ENCODE measurements at regions not wholly inside any gene's neighbourhood (a gene's known extent, or its start where the extent isn't known, plus 50 kb on each side); places are given as distances from the start of the nearest gene placed in this dataset.
A peak's percentile ranks its signal among the peaks of the same experiment; 100 is the strongest.

DNA sequence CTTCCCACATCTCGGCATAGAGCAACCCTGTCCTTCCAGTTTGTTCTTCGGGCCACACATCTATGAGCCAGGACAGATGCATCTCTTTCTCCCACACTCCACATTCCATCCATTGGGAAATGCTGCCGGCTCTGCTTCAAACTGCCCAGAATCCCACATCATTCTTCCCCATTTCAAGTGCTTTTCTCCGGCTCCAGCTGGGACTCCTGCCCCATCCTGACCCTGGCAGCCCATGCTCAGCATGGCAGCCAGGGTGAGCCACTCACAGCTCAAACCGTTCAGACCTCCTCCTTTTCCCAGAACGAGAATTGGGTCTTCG, 132.8 kb upstream of the SDK2 start:
- H3K27ac ChIP-seq: no peak overlapping the region
- TF ChIP-seq EP300 (IDR thresholded peaks at IDR 0.05; ENCODE audit: low read depth) (no peak), CTCF (IDR thresholded peaks at IDR 0.05) (no peak), POLR2AphosphoS5 (IDR thresholded peaks at IDR 0.05) (no peak), POLR2A (IDR thresholded peaks at IDR 0.05) (no peak)
- no peaks in the 10 kb centered on the region for H3K4me1 ChIP-seq
- H3K36me3 ChIP-seq: no peaks in the 10 kb centered on the region
- 66 to 67% methylated on average over 3 to 7 of the region's 7 CpGs for WGBS, 2 donors (ENCODE audit: low coverage in 1 of 2)
- intact Hi-C loops (cut with DNase I; ENCODE audit: low total_unique reads) (no loop called here), in situ Hi-C loops (cut with MboI; ENCODE audit: low pct_ligation_motif_present in 1 of 4, low pct_unique_long_range_greater_than_20kb in 1 of 4, low sequenced_read_pairs in 3 of 4) (no loop called here)
- H3K4me3 ChIP-seq: no peak overlapping the region
- no peaks in the 10 kb centered on the region for H3K9me3 ChIP-seq
- DNase-seq: no peak
- peaks cover 13% of the 10 kb centered on the region for H3K27me3 ChIP-seq

GRCh38 chr17:73782231-73782630, 138.0 kb upstream of the SDK2 start:
- in situ Hi-C loops (cut with MboI; ENCODE audit: low pct_ligation_motif_present in 1 of 4, low pct_unique_long_range_greater_than_20kb in 1 of 4, low sequenced_read_pairs in 3 of 4) (no loop called here), intact Hi-C loops (cut with DNase I; ENCODE audit: low total_unique reads) (no loop called here)
- Histone ChIP-seq H3K27me3 (peaks cover 36% of the 10 kb centered on the region), H3K4me1 (peaks cover 0 to 15% (median 7%) of the 10 kb centered on the region in 4 donors), H3K36me3 (no peaks in the 10 kb centered on the region), H3K9me3 (no peaks in the 10 kb centered on the region), H3K27ac (no peak overlapping the region), H3K4me3 (no peak overlapping the region)
- no peak for DNase-seq
- WGBS, 2 donors (ENCODE audit: low coverage in 1 of 2): 13 to 32% methylated on average over 4 to 6 of the region's 6 CpGs
- TF ChIP-seq POLR2AphosphoS5 (IDR thresholded peaks at IDR 0.05) (no peak), CTCF (IDR thresholded peaks at IDR 0.05) (no peak), POLR2A (IDR thresholded peaks at IDR 0.05) (no peak), EP300 (IDR thresholded peaks at IDR 0.05; ENCODE audit: low read depth) (no peak)

- no peak overlapping the region for H3K4me3 ChIP-seq
- peak; percentile 36 for DNase-seq
- H3K36me3 ChIP-seq: no peaks in the 10 kb centered on the region
- WGBS, 2 donors (ENCODE audit: low coverage in 1 of 2): 0 to 46% methylated on average over 1 to 11 of the region's 11 CpGs
- H3K9me3 ChIP-seq: no peaks in the 10 kb centered on the region
- H3K27ac ChIP-seq: no peak overlapping the region
- H3K27me3 ChIP-seq: peaks cover 36% of the 10 kb centered on the region
- intact Hi-C loops (cut with DNase I; ENCODE audit: low total_unique reads) (no loop called here), in situ Hi-C loops (cut with MboI; ENCODE audit: low pct_ligation_motif_present in 1 of 4, low pct_unique_long_range_greater_than_20kb in 1 of 4, low sequenced_read_pairs in 3 of 4) (no loop called here)
- TF ChIP-seq EP300 (IDR thresholded peaks at IDR 0.05; ENCODE audit: low read depth) (no peak), CTCF (IDR thresholded peaks at IDR 0.05) (peak in 4 of 5 experiments; percentile 8 to 41 (median 22))
- H3K4me1 ChIP-seq: peaks cover 0 to 15% (median 7%) of the 10 kb centered on the region in 4 donors
Observed at GRCh38 chr17:73782641-73783381, 138.6 kb upstream of the SDK2 start.

DNA sequence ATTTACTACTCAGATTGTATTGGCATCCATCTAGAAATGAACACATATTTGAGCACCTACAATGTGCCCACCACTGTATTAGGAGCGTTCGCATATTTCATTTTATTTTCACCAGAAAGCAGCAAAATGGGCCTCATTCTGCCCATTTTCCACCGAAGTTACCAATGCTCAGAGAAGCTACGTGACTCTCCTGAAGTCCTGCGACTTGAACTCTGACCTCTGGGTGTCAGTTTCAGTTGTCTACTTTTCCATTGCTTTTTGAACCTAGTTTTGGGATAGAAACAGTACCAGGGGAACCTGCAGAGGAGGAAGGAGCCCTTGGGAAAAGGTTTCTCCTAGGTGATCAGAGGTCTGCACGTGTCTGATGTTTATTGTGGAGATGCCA, 139.1 kb upstream of the SDK2 start:
- intact Hi-C loops (cut with DNase I; ENCODE audit: low total_unique reads) (no loop called here), in situ Hi-C loops (cut with MboI; ENCODE audit: low pct_ligation_motif_present in 1 of 4, low pct_unique_long_range_greater_than_20kb in 1 of 4, low sequenced_read_pairs in 3 of 4) (no loop called here)
- H3K36me3 ChIP-seq: no peaks in the 10 kb centered on the region
- no peak overlapping the region for H3K4me3 ChIP-seq
- no peaks in the 10 kb centered on the region for H3K9me3 ChIP-seq
- no peak for DNase-seq
- 63 to 69% methylated on average over 5 to 6 of the region's 6 CpGs for WGBS, 2 donors (ENCODE audit: low coverage in 1 of 2)
- H3K4me1 ChIP-seq: peaks cover 0 to 15% (median 7%) of the 10 kb centered on the region in 4 donors
- H3K27me3 ChIP-seq: peaks cover 36% of the 10 kb centered on the region
- TF ChIP-seq CTCF (IDR thresholded peaks at IDR 0.05): no peak
- TF ChIP-seq POLR2A (IDR thresholded peaks at IDR 0.05): no peak
- TF ChIP-seq EP300 (IDR thresholded peaks at IDR 0.05; ENCODE audit: low read depth): no peak
- no peak for TF ChIP-seq POLR2AphosphoS5 (IDR thresholded peaks at IDR 0.05)
- no peak overlapping the region for H3K27ac ChIP-seq

All from transverse colon (tissue), 4 donors.